Nephron progenitor cell (in vitro differentiated cells): ENCODE measurements at regions not wholly inside any gene's neighbourhood (a gene's known extent, or its start where the extent isn't known, plus 50 kb on each side); places are given as distances from the start of the nearest gene placed in this dataset.
A peak's percentile ranks its signal among the peaks of the same experiment; 100 is the strongest.

Source experiments
- DNase-seq: peaks from one replicate; pipeline ENCODE4 v3.0.0; 2021
- H3K27ac Mint-ChIP-seq: 2 replicates; pipeline ENCODE4 v1.8.0; 2021; ENCODE audit warnings: mild to moderate bottlenecking, moderate library complexity, mixed read lengths
- H3K27me3 Mint-ChIP-seq: 2 replicates; pipeline ENCODE4 v1.8.0; 2021; ENCODE audit warnings: mild to moderate bottlenecking, low read depth, mixed read lengths; ENCODE audit not compliant: poor library complexity
- H3K36me3 Mint-ChIP-seq: 2 replicates; pipeline ENCODE4 v1.8.0; 2021; ENCODE audit warnings: low read depth, mixed read lengths
- H3K4me1 Mint-ChIP-seq: 2 replicates; pipeline ENCODE4 v1.8.0; 2021; ENCODE audit warnings: mixed read lengths
- H3K4me3 Mint-ChIP-seq: 2 replicates; pipeline ENCODE4 v1.8.0; 2021; ENCODE audit warnings: mild to moderate bottlenecking, moderate library complexity, mixed read lengths
- H3K9me3 Mint-ChIP-seq: 2 replicates; pipeline ENCODE4 v1.8.0; 2021; ENCODE audit warnings: mild to moderate bottlenecking, moderate library complexity, mixed read lengths
- TF ChIP-seq, protein P1 (sequence below): fragments of 200-600 bp; sonication (generic); IDR thresholded peaks from 2 replicates; pipeline ENCODE4 v1.5.0; 2021; ENCODE audit warnings: antibody characterized with exemption

DNA sequence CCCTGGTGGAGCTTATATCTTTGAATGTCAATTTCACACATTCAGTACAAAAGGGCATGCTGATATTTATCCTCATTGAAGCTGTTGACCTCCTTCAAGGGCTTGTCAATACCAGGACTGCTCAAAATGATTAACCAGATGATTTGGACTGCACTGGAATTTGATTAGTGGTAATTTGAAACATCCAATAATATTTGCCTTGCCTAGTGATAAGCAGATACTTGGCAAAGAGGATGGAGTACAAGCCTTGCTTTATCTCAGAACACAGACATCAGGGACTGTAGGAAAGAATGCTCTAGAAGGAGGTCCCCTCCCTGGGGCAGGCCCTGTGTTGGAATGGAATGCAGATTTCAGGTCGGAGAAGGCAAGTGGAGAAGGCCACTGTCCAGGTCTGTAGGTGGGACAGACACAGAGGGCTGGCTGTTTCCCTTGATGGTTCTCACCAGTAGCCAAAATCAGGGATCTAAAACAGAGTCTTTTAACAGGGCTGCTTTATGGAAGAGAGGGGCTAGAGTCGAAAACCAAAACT, 64.8 kb upstream of the ZNF648 start:
- TF ChIP-seq, protein P1, sequence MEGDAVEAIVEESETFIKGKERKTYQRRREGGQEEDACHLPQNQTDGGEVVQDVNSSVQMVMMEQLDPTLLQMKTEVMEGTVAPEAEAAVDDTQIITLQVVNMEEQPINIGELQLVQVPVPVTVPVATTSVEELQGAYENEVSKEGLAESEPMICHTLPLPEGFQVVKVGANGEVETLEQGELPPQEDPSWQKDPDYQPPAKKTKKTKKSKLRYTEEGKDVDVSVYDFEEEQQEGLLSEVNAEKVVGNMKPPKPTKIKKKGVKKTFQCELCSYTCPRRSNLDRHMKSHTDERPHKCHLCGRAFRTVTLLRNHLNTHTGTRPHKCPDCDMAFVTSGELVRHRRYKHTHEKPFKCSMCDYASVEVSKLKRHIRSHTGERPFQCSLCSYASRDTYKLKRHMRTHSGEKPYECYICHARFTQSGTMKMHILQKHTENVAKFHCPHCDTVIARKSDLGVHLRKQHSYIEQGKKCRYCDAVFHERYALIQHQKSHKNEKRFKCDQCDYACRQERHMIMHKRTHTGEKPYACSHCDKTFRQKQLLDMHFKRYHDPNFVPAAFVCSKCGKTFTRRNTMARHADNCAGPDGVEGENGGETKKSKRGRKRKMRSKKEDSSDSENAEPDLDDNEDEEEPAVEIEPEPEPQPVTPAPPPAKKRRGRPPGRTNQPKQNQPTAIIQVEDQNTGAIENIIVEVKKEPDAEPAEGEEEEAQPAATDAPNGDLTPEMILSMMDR, result no peak
- no peaks in the 10 kb centered on the region for H3K36me3 Mint-ChIP-seq
- H3K27me3 Mint-ChIP-seq, result no peaks in the 10 kb centered on the region
- H3K9me3 Mint-ChIP-seq, result no peaks in the 10 kb centered on the region
- DNase-seq, result no peak
- no peak overlapping the region for H3K27ac Mint-ChIP-seq
- peaks cover 19% of the 10 kb centered on the region for H3K4me1 Mint-ChIP-seq
- no peak overlapping the region for H3K4me3 Mint-ChIP-seq

DNA sequence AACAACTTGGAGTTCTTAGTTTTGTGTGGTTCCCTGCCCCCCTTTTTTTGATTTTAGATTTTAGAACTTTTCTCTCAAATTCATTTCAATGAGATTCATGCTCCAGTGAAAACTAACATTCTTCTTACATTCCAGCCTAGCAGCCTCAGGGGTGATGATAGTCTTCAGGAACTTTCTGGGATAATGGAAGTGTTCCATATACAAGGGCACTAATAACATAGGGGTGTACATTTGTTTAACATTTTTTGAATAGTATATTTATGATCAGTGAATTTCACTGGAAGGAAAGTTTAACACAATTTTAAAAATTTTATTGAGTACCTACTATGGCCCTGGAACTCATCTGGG, 61.4 kb upstream of the ZNF648 start:
- H3K27me3 Mint-ChIP-seq, result no peaks in the 10 kb centered on the region
- peaks cover 15% of the 10 kb centered on the region for H3K4me1 Mint-ChIP-seq
- H3K27ac Mint-ChIP-seq, result no peak overlapping the region
- TF ChIP-seq, protein P1, result no peak
- no peaks in the 10 kb centered on the region for H3K9me3 Mint-ChIP-seq
- no peaks in the 10 kb centered on the region for H3K36me3 Mint-ChIP-seq
- DNase-seq, result no peak
- no peak overlapping the region for H3K4me3 Mint-ChIP-seq

DNA sequence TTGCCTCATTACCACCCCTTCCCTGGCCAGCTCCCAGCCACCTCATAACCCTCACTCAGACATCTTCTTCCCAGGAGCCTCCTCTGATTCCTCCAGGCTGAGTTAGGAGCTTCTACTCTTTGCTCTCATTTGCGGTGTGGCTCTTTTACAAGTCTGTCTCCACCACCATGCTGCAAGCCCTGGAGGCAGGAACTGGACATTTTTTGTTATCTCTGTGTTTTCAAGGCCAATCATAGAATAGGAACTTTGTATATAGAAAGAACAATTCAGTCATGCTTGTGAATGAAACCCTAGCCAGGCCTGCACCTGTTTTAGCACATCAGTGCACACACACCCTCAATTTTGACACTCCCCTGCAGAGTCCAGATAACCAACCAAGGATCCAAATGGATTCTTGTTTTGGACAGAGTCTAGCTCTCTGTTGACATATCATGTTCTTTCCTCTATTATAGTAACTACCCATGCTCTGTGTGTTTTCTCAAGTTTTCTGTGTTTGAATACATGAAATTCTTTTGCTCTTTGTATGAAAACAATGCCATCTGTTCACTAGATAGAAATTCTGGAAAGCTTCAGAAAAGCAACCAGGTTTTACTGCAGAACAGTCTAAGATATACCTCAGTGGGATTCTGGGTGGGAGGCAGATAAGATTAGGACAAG, 60.9 kb upstream of the ZNF648 start:
- Mint-ChIP-seq H3K27me3 (no peaks in the 10 kb centered on the region), H3K4me1 (peaks cover 15% of the 10 kb centered on the region), H3K9me3 (no peaks in the 10 kb centered on the region), H3K36me3 (no peaks in the 10 kb centered on the region), H3K27ac (no peak overlapping the region), H3K4me3 (no peak overlapping the region)
- DNase-seq, result no peak
- TF ChIP-seq, protein P1, result no peak

DNA sequence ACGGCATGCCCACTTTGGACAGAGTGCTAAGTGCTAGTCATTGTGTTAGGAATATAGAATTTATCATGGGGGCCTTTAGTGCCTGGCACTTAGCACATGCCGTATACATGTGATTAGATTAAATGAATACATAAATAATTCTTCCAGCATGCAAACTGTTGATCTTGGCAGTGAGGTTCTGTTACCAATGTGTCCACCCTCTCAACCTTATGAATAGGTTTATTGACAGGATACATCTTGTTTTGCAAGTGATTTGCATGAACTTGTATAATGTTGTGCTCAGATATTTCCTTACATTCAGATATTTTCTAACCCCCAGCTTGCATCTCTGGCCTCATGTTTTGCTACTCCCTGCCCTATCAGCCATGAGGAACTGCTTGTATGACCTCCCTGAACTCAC, 60.3 kb upstream of the ZNF648 start:
- no peaks in the 10 kb centered on the region for H3K27me3 Mint-ChIP-seq
- no peak for DNase-seq
- H3K27ac Mint-ChIP-seq, result no peak overlapping the region
- H3K4me1 Mint-ChIP-seq, result peaks cover 15% of the 10 kb centered on the region
- TF ChIP-seq, protein P1, result no peak
- H3K36me3 Mint-ChIP-seq, result no peaks in the 10 kb centered on the region
- H3K9me3 Mint-ChIP-seq, result no peaks in the 10 kb centered on the region
- no peak overlapping the region for H3K4me3 Mint-ChIP-seq

DNA sequence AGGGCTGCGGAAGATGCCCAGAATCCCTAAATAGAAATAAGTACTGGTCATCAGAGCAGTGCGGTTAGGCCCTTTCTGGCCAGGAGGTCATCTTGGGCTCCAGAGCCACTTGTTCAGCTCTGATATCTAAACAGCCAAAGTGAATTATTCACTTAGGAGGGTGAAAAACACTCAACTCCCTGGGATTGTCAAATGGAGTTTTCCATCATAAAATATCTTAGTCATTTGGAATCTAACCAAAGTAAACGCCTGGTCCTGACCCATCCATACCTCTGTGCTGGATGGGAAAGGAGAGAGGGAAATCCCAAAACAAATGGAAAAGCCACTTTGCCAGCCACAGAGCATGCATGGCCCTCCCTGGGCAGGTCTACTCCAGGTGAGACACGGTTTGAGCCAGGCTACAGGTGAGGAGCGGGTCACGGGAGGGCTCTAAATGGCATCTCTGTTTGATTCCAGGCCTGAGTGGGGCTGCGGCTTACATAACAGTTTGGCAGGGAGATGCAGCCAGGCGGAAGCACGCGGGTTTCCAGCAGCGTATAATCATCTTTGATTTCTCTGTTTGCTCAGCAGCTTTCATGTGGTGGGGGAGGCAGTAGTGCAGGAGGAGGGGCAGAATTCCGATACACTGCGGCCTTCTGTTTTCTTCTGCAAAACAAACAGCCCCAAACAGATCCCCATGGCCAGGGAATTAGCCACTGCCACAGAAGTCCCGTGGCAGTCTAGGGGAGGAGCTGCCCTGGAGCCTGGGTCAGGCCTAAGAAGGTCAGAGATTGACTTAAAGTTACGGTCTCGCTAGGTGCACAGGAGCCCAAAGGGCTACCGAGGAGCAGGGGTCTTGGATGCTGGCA, 59.1 kb upstream of the ZNF648 start:
- no peak for DNase-seq
- peaks cover 15% of the 10 kb centered on the region for H3K4me1 Mint-ChIP-seq

More for the DNA sequence above, 59.1 kb upstream of the ZNF648 start:
- H3K9me3 Mint-ChIP-seq, result no peaks in the 10 kb centered on the region
- H3K36me3 Mint-ChIP-seq, result no peaks in the 10 kb centered on the region
- no peak overlapping the region for H3K4me3 Mint-ChIP-seq
- TF ChIP-seq, protein P1, result no peak
- peak overlapping the region; percentile 69 for H3K27ac Mint-ChIP-seq
- H3K27me3 Mint-ChIP-seq, result no peaks in the 10 kb centered on the region
